ENCODE measurements at regions not wholly inside any gene's neighbourhood (a gene's known extent, or its start where the extent isn't known, plus 50 kb on each side); places are given as distances from the start of the nearest gene placed in this dataset.

DNA sequence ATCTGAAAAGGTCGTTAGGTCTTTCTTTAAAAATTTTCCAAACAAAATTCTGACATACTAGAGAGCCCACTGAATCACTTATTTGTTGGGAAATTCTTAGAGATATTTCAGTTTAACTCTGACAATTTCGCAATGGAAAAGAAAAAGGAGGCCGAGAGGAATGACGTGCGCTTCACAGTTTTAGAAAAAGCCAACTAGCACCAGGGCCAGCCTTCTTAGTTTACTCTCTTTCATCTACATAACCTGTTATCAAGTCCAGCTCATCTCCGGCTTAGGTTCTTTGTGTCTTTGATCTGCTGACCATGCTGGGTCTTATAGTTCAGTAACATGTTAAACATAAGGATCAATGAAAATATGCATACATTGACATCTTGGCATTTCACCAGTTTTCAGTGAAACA is 201.7 kb upstream of the TAS2R1 start:
- TF ChIP-seq, protein P1, sequence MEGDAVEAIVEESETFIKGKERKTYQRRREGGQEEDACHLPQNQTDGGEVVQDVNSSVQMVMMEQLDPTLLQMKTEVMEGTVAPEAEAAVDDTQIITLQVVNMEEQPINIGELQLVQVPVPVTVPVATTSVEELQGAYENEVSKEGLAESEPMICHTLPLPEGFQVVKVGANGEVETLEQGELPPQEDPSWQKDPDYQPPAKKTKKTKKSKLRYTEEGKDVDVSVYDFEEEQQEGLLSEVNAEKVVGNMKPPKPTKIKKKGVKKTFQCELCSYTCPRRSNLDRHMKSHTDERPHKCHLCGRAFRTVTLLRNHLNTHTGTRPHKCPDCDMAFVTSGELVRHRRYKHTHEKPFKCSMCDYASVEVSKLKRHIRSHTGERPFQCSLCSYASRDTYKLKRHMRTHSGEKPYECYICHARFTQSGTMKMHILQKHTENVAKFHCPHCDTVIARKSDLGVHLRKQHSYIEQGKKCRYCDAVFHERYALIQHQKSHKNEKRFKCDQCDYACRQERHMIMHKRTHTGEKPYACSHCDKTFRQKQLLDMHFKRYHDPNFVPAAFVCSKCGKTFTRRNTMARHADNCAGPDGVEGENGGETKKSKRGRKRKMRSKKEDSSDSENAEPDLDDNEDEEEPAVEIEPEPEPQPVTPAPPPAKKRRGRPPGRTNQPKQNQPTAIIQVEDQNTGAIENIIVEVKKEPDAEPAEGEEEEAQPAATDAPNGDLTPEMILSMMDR (IDR thresholded peaks at IDR 0.05 in 2 of 3, conservative IDR thresholded peaks at IDR 0.05 in 1 of 3; ENCODE audit: borderline replicate concordance in 1 of 3, insufficient read depth in 1 of 3, low read depth in 2 of 3, low read length in 2 of 3) = no peak
- TF ChIP-seq FOSL1 (IDR thresholded peaks at IDR 0.05; ENCODE audit: low read depth) (no peak), EZH2 (IDR thresholded peaks at IDR 0.05) (no peak)
